Left lung (tissue), 4 donors: ENCODE measurements at regions not wholly inside any gene's neighbourhood (a gene's known extent, or its start where the extent isn't known, plus 50 kb on each side); places are given as distances from the start of the nearest gene placed in this dataset.
A peak's percentile ranks its signal among the peaks of the same experiment; 100 is the strongest.

Source experiments
- ATAC-seq: fragments of 200-7000 bp; cut with Tn5 transposase; one replicate; pipeline ENCODE4 v1.9.1; 2020; ENCODE audit warnings: moderate library complexity
- DNase-seq, 4 donors: peaks; one replicate each; pipeline ENCODE4 v3.0.0-alpha.2; 2013 to 2020
- H3K27ac ChIP-seq, 2 donors: fragments of 200-600 bp; sonication (generic) in 1 of 2; one replicate each; pipeline versions ENCODE4 v1.5.0 to v1.8.0; 2020 to 2021
- H3K27me3 ChIP-seq, 2 donors: fragments of 200-600 bp; sonication (generic) in 1 of 2; one replicate each; pipeline versions ENCODE4 v1.5.0 to v1.8.0; 2020 to 2021
- H3K36me3 ChIP-seq, 2 donors: fragments of 200-600 bp; sonication (generic) in 1 of 2; one replicate each; pipeline versions ENCODE4 v1.5.0 to v1.8.0; 2020 to 2021
- H3K4me1 ChIP-seq, 2 donors: fragments of 200-600 bp; one replicate each; pipeline ENCODE4 v1.8.0; 2021
- H3K4me3 ChIP-seq, 2 donors: fragments of 200-600 bp; sonication (generic) in 1 of 2; one replicate each; pipeline versions ENCODE4 v1.5.0 to v1.8.0; 2020 to 2021; ENCODE audit warnings: mild to moderate bottlenecking in 1 of 2
- H3K9me3 ChIP-seq, 2 donors: fragments of 200-600 bp; sonication (generic) in 1 of 2; one replicate each; pipeline versions ENCODE4 v1.5.0 to v1.8.0; 2020 to 2021
- intact Hi-C, 2 donors: fragments of 100-400 bp; cut with DNase I; formaldehyde crosslinking; loops; one replicate each; pipeline versions ENCODE4 v1.11.2 to v1.14.2; 2022
- TF ChIP-seq, protein P1 (sequence below), 2 donors: fragments of 200-600 bp; sonication (generic) in 1 of 2; IDR thresholded peaks; one replicate each; pipeline versions ENCODE4 v1.5.0 to v1.8.0; 2021; ENCODE audit warnings: antibody characterized with exemption in 2 of 2
- donor health status: DM: no; HTN: yes; CAD: no.
- donor health status: DM: no; HTN: no; CAD: no.

DNA sequence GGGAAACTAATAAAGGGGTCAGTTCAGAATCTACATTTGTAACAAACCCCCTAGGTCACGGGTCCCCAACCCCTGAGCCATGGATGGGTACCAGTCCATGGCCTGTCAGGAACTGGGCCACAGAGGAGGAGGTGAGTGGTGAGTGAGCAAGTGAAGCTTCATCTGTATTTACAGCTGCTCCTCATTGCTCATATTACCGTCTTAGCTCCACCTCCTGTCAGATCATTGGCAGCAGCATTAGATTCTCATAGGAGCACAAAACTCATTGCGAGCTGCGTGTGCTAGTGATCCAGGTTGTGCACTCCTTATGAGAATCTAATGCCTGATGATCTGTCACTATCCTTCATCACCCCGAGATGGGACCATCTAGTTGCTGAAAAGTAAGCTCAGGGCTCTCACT is 88.4 kb upstream of the MPP7 start:
- intact Hi-C loops, result no loop called here
- DNase-seq (no peak), ATAC-seq (no peak)
- H3K27ac ChIP-seq, result no peak overlapping the region
- no peaks in the 10 kb centered on the region for H3K27me3 ChIP-seq
- TF ChIP-seq, protein P1, sequence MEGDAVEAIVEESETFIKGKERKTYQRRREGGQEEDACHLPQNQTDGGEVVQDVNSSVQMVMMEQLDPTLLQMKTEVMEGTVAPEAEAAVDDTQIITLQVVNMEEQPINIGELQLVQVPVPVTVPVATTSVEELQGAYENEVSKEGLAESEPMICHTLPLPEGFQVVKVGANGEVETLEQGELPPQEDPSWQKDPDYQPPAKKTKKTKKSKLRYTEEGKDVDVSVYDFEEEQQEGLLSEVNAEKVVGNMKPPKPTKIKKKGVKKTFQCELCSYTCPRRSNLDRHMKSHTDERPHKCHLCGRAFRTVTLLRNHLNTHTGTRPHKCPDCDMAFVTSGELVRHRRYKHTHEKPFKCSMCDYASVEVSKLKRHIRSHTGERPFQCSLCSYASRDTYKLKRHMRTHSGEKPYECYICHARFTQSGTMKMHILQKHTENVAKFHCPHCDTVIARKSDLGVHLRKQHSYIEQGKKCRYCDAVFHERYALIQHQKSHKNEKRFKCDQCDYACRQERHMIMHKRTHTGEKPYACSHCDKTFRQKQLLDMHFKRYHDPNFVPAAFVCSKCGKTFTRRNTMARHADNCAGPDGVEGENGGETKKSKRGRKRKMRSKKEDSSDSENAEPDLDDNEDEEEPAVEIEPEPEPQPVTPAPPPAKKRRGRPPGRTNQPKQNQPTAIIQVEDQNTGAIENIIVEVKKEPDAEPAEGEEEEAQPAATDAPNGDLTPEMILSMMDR (IDR thresholded peaks at IDR 0.05), result no peak
- H3K9me3 ChIP-seq, result no peaks in the 10 kb centered on the region
- no peaks in the 10 kb centered on the region for H3K36me3 ChIP-seq
- peaks cover 0 to 8% of the 10 kb centered on the region in 2 donors for H3K4me1 ChIP-seq
- no peak overlapping the region for H3K4me3 ChIP-seq

DNA sequence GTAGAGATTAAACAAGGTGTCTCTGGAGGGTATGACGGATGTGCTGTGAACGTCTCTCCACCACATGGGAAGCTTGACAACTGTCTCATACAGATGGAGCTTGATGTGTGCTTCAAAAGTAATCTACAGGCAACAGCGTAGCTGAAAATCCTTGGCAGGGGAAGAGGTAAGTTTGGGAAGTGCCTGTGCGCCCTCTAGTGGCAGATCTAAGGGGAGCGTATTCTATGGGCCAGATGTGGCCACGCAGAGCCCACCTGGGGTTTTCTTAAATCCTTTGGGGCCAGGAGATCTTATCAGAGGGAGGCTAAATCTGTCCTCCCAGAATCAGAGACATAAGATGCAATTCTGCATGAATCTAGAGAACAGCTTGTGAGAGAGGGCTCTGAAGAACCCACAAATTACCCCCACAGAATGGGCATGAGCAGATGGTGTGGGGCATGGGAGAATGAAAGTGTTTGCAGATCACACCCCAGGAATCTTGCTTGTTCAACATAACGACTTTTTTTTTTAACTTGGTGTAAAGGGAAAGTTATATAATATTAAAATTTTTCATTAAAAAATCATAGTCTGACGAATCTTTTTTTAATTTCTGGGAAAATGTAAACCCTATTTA is 91.2 kb upstream of the MPP7 start:
- Histone ChIP-seq H3K4me1 (peaks cover 0 to 8% of the 10 kb centered on the region in 2 donors), H3K4me3 (no peak overlapping the region), H3K9me3 (no peaks in the 10 kb centered on the region), H3K27me3 (no peaks in the 10 kb centered on the region), H3K36me3 (no peaks in the 10 kb centered on the region), H3K27ac (no peak overlapping the region)
- DNase-seq (peak in 3 of 4 donors; percentile 54 to 74 (median 57)), ATAC-seq (peak; percentile 97)
- intact Hi-C loops, result no loop called here
- TF ChIP-seq, protein P1 (IDR thresholded peaks at IDR 0.05), result peak; percentile 88 to 92

DNA sequence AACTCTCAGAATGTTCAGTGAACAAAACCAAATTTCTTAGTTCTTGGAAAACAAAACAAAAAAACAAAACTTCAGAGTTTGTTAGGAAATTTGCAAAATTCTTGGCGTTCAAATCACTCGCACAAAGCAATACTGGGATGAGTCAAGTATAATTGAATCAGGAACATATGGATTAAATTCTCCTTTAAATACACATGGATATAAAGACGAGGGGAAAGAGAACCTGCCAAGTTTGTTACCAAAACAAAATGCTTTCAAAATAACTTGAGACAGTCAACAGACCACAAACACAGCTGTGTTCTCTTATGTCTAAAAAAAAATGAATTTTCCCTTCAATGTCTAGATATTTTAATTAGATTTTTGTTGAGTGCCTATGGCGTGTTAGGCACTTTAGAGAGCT is 93.5 kb upstream of the MPP7 start:
- intact Hi-C loops, result no loop called here
- Histone ChIP-seq H3K36me3 (no peaks in the 10 kb centered on the region), H3K4me1 (peaks cover 0 to 23% of the 10 kb centered on the region in 2 donors), H3K9me3 (no peaks in the 10 kb centered on the region), H3K27ac (no peak overlapping the region), H3K4me3 (no peak overlapping the region), H3K27me3 (no peaks in the 10 kb centered on the region)
- ATAC-seq (no peak), DNase-seq (no peak)
- TF ChIP-seq, protein P1 (IDR thresholded peaks at IDR 0.05), result no peak

DNA sequence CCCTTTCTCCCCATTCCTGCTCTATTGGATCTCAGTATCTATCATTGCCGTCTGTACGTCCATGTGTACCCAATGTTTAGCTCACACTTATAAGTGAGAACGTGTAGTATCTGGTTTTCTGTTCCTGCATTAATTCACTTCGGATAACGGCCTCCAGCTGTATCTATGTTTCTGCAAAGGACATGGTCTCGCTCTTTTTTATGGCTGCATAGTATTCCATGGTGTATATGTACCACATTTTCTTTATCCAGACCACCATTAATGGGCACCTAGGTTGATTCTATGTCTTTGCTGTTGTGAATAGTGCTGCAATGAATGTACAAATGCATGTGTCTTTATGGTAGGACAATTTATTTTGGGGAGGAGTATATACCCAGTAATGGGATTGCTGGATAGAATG is 94.4 kb upstream of the MPP7 start:
- H3K4me1 ChIP-seq, result peaks cover 0 to 32% of the 10 kb centered on the region in 2 donors
- ATAC-seq, result no peak
- TF ChIP-seq, protein P1 (IDR thresholded peaks at IDR 0.05), result no peak

DNA sequence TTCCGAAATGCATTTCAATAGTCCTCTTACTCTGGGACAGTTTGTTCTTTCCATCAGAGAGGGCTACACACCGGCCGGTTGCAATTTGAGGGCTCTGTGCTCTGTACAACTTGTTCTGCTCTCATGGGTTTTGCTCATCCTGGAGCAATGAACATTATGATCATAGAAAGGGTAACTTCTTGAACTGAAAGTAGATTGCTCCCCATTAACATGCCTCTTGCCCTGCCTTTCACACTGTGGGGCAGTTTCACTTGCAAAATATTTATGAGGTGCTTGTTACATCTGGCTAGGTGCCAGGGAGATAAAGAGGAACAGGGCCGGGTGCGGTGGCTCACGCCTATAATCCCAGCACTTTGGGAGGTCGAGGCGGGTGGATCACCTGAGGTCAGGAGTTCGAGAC is 97.3 kb upstream of the MPP7 start:
- ATAC-seq (peak; percentile 6), DNase-seq (no peak)
- H3K4me3 ChIP-seq, result no peak overlapping the region
- H3K9me3 ChIP-seq, result no peaks in the 10 kb centered on the region
- intact Hi-C loops, result no loop called here
- H3K4me1 ChIP-seq, result peaks cover 0 to 36% of the 10 kb centered on the region in 2 donors
- peak overlapping the region in 1 of 2 donors; percentile 91 for H3K27ac ChIP-seq
- TF ChIP-seq, protein P1 (IDR thresholded peaks at IDR 0.05), result no peak
- H3K27me3 ChIP-seq, result no peaks in the 10 kb centered on the region
- no peaks in the 10 kb centered on the region for H3K36me3 ChIP-seq

More for the DNA sequence above, 94.4 kb upstream of the MPP7 start:
- intact Hi-C loops, result no loop called here
- no peak for DNase-seq
- Histone ChIP-seq H3K27ac (no peak overlapping the region), H3K4me3 (no peak overlapping the region), H3K9me3 (no peaks in the 10 kb centered on the region), H3K36me3 (no peaks in the 10 kb centered on the region), H3K27me3 (no peaks in the 10 kb centered on the region)
